ENCODE measurements at regions not wholly inside any gene's neighbourhood (a gene's known extent, or its start where the extent isn't known, plus 50 kb on each side); places are given as distances from the start of the nearest gene placed in this dataset.

- no peak overlapping the region for H3K27ac ChIP-seq
- TF ChIP-seq CTCF (IDR thresholded peaks at IDR 0.05), result no peak
- H3K4me3 ChIP-seq, result no peak overlapping the region
- DNase-seq (ENCODE audit: low spot score), result no peak
Measured at GRCh38 chr2:51484605-51485004, 452.7 kb upstream of the NRXN1 start.

GRCh38 chr2:51483720-51484119, 451.8 kb upstream of the NRXN1 start:
- H3K27ac ChIP-seq, result no peak overlapping the region
- TF ChIP-seq CTCF (IDR thresholded peaks at IDR 0.05), result no peak
- H3K4me3 ChIP-seq, result no peak overlapping the region
- no peak for DNase-seq (ENCODE audit: low spot score)

- TF ChIP-seq CTCF (IDR thresholded peaks at IDR 0.05), result no peak
- Histone ChIP-seq H3K4me3 (no peak overlapping the region), H3K27ac (no peak overlapping the region)
- DNase-seq (ENCODE audit: low spot score), result no peak
Measured at GRCh38 chr2:51472783-51473182, 440.9 kb upstream of the NRXN1 start.

- Histone ChIP-seq H3K27ac (no peak overlapping the region), H3K4me3 (no peak overlapping the region)
- TF ChIP-seq CTCF (IDR thresholded peaks at IDR 0.05), result no peak
- no peak for DNase-seq (ENCODE audit: low spot score)
Measured at GRCh38 chr2:51472300-51472699, 440.4 kb upstream of the NRXN1 start.

GRCh38 chr2:51469102-51469501, 437.2 kb upstream of the NRXN1 start:
- no peak for DNase-seq (ENCODE audit: low spot score)
- H3K27ac ChIP-seq, result no peak overlapping the region
- no peak for TF ChIP-seq CTCF (IDR thresholded peaks at IDR 0.05)
- H3K4me3 ChIP-seq, result no peak overlapping the region

- no peak for TF ChIP-seq CTCF (IDR thresholded peaks at IDR 0.05)
- Histone ChIP-seq H3K27ac (no peak overlapping the region), H3K4me3 (no peak overlapping the region)
- DNase-seq (ENCODE audit: low spot score), result no peak
Measured at GRCh38 chr2:51465326-51465725, 433.4 kb upstream of the NRXN1 start.

- no peak for TF ChIP-seq CTCF (IDR thresholded peaks at IDR 0.05)
- no peak overlapping the region for H3K27ac ChIP-seq
- no peak for DNase-seq (ENCODE audit: low spot score)
- H3K4me3 ChIP-seq, result no peak overlapping the region
Measured at GRCh38 chr2:51454177-51454576, 422.2 kb upstream of the NRXN1 start.
